GM23248 (cell line): ENCODE measurements at regions not wholly inside any gene's neighbourhood (a gene's known extent, or its start where the extent isn't known, plus 50 kb on each side); places are given as distances from the start of the nearest gene placed in this dataset.
A peak's percentile ranks its signal among the peaks of the same experiment; 100 is the strongest.

Experiments used
- DNase-seq: peaks from one replicate; pipeline ENCODE4 v3.0.0-alpha.2; 2015
- H2AFZ ChIP-seq: fragments of 200-600 bp; sonication (generic); 2 replicates; pipeline ENCODE4 v1.6.1; 2016; ENCODE audit warnings: antibody characterized with exemption
- H3F3A ChIP-seq: fragments of 200-600 bp; sonication (generic); 2 replicates; pipeline ENCODE4 v1.6.1; 2016; ENCODE audit warnings: mild to moderate bottlenecking, antibody characterized with exemption, mixed run types; ENCODE audit not compliant: insufficient read depth
- H3K27ac ChIP-seq: fragments of 200-600 bp; sonication (generic); 2 replicates; pipeline ENCODE4 v1.5.1; 2016; ENCODE audit warnings: mild to moderate bottlenecking
- H3K27me3 ChIP-seq: fragments of 200-600 bp; sonication (generic); replicated peaks from 2 replicates; pipeline ENCODE4 v1.6.1; 2016; ENCODE audit warnings: mild to moderate bottlenecking; ENCODE audit not compliant: insufficient read depth
- H3K36me3 ChIP-seq: fragments of 200-600 bp; sonication (generic); 2 replicates; pipeline ENCODE4 v1.6.1; 2016; ENCODE audit warnings: low read depth, mild to moderate bottlenecking
- H3K4me1 ChIP-seq: fragments of 200-600 bp; sonication (generic); 2 replicates; pipeline ENCODE4 v1.6.1; 2016; ENCODE audit warnings: mild to moderate bottlenecking; ENCODE audit not compliant: insufficient read depth
- H3K4me2 ChIP-seq: fragments of 200-600 bp; sonication (generic); one replicate; pipeline ENCODE4 v1.6.1; 2016; ENCODE audit warnings: mild to moderate bottlenecking; ENCODE audit not compliant: unreplicated experiment
- H3K4me3 ChIP-seq: fragments of 200-600 bp; sonication (generic); 2 replicates; pipeline ENCODE4 v1.5.1; 2016; ENCODE audit warnings: mild to moderate bottlenecking
- H3K79me2 ChIP-seq: fragments of 200-600 bp; sonication (generic); 2 replicates; pipeline ENCODE4 v1.6.1; 2016; ENCODE audit warnings: mild to moderate bottlenecking; ENCODE audit not compliant: insufficient read depth
- H3K9ac ChIP-seq: fragments of 200-600 bp; sonication (generic); 2 replicates; pipeline ENCODE4 v1.6.1; 2016; ENCODE audit warnings: mild to moderate bottlenecking
- H3K9me2 ChIP-seq: fragments of 200-600 bp; sonication (generic); 2 replicates; pipeline ENCODE4 v1.6.1; 2016; ENCODE audit warnings: mixed run types, mild to moderate bottlenecking, moderate library complexity; ENCODE audit not compliant: insufficient read depth
- H3K9me3 ChIP-seq: fragments of 200-600 bp; sonication (generic); one replicate; pipeline ENCODE4 v1.6.1; 2017; ENCODE audit warnings: low read depth
- H4K20me1 ChIP-seq: fragments of 200-600 bp; sonication (generic); 2 replicates; pipeline ENCODE4 v1.6.0; 2016; ENCODE audit not compliant: insufficient read depth
- EZH2 ChIP-seq: fragments of 200-600 bp; sonication (generic); IDR thresholded peaks from 2 replicates; pipeline ENCODE4 v1.6.1; 2018; ENCODE audit warnings: antibody characterized with exemption, mild to moderate bottlenecking; ENCODE audit not compliant: insufficient read depth, poor library complexity, severe bottlenecking
- EZH2phosphoT487 ChIP-seq: fragments of 200-600 bp; sonication (generic); IDR thresholded peaks from 2 replicates; pipeline ENCODE4 v1.6.1; 2018; ENCODE audit warnings: antibody characterized with exemption, moderate library complexity, mild to moderate bottlenecking, low read depth; ENCODE audit not compliant: insufficient read depth
- WGBS, 2 experiments: methylation state at CpG; one replicate each; pipeline ENCODE4 v1.1.6; 2015 to 2017; ENCODE audit warnings: low lambda C conversion rate in 2 of 2, low coverage in 1 of 2; ENCODE audit errors: missing lambda C conversion rate in 2 of 2; 5-methylcytosine and 5-hydroxymethylcytosine counted together
- in situ Hi-C: fragments of 300-500 bp; cut with MboI; formaldehyde crosslinking; loops from 2 replicates; pipeline ENCODE4 v1.15.0; 2020

- no peaks in the 10 kb centered on the region for H3K9me2 ChIP-seq
- 91 to 92% methylated on average over 11 to 13 of the region's 13 CpGs for WGBS, 2 experiments
Observed at GRCh38 chr2:120452945-120453634, 107.2 kb downstream of the INHBB start.

GRCh38 chr2:120453635-120453998 lies 107.7 kb downstream of the INHBB start:
- in situ Hi-C loops, result no loop called here
- Histone ChIP-seq H3K9ac (no peak overlapping the region), H3K27me3 (no peaks in the 10 kb centered on the region), H4K20me1 (no peaks in the 10 kb centered on the region), H3K9me2 (no peaks in the 10 kb centered on the region), H3K4me1 (peaks cover 20% of the 10 kb centered on the region), H2AFZ (no peak overlapping the region), H3K79me2 (no peaks in the 10 kb centered on the region), H3K36me3 (no peaks in the 10 kb centered on the region), H3K4me2 (no peak overlapping the region), H3F3A (0 out of 2 replicates have a peak, but pooled peaks cover 2% of the 10 kb centered on the region), H3K4me3 (no peak overlapping the region), H3K27ac (no peak overlapping the region), H3K9me3 (peaks cover 4% of the 10 kb centered on the region)
- WGBS, 2 experiments, result 87 to 89% methylated on average over 3 of the region's 3 CpGs
- peak; percentile 71 for DNase-seq
- no peak for TF ChIP-seq EZH2

More at GRCh38 chr2:120452945-120453634, 107.2 kb downstream of the INHBB start:
- TF ChIP-seq EZH2, result no peak
- TF ChIP-seq EZH2phosphoT487, result no peak
- H2AFZ ChIP-seq, result no peak overlapping the region
- H3K27ac ChIP-seq, result no peak overlapping the region
- no peak overlapping the region for H3K9ac ChIP-seq
- no peaks in the 10 kb centered on the region for H3K79me2 ChIP-seq
- no peak for DNase-seq
- in situ Hi-C loops, result no loop called here
- peaks cover 20% of the 10 kb centered on the region for H3K4me1 ChIP-seq
- H3K27me3 ChIP-seq, result no peaks in the 10 kb centered on the region
- no peaks in the 10 kb centered on the region for H3K36me3 ChIP-seq
- no peaks in the 10 kb centered on the region for H4K20me1 ChIP-seq
- no peak overlapping the region for H3K4me3 ChIP-seq
- H3K4me2 ChIP-seq, result no peak overlapping the region
- 0 out of 2 replicates have a peak, but pooled peaks cover 2% of the 10 kb centered on the region for H3F3A ChIP-seq
- no peaks in the 10 kb centered on the region for H3K9me3 ChIP-seq

GRCh38 chr2:120454654-120455385 lies 108.9 kb downstream of the INHBB start:
- Histone ChIP-seq H3F3A (0 out of 2 replicates have a peak, but pooled peaks cover 2% of the 10 kb centered on the region), H3K36me3 (no peaks in the 10 kb centered on the region), H3K4me2 (peak overlapping the region; percentile 7), H3K9ac (no peak overlapping the region), H3K79me2 (no peaks in the 10 kb centered on the region), H3K9me2 (no peaks in the 10 kb centered on the region), H3K27ac (no peak overlapping the region), H2AFZ (no peak overlapping the region), H4K20me1 (no peaks in the 10 kb centered on the region), H3K4me1 (peaks cover 20% of the 10 kb centered on the region), H3K4me3 (no peak overlapping the region), H3K27me3 (no peaks in the 10 kb centered on the region), H3K9me3 (peaks cover 4% of the 10 kb centered on the region)
- WGBS, 2 experiments, result 76 to 81% methylated on average over 12 of the region's 12 CpGs
- peak; percentile 29 for DNase-seq
- in situ Hi-C loops, result no loop called here
- TF ChIP-seq EZH2phosphoT487 (no peak), EZH2 (no peak)

GRCh38 chr2:120455390-120455789 lies 109.5 kb downstream of the INHBB start:
- no peak overlapping the region for H3K4me2 ChIP-seq
- 0 out of 2 replicates have a peak, but pooled peaks cover 2% of the 10 kb centered on the region for H3F3A ChIP-seq
- no peak overlapping the region for H3K27ac ChIP-seq
- H4K20me1 ChIP-seq, result no peaks in the 10 kb centered on the region
- no peaks in the 10 kb centered on the region for H3K79me2 ChIP-seq
- peaks cover 20% of the 10 kb centered on the region for H3K4me1 ChIP-seq
- H3K9me2 ChIP-seq, result no peaks in the 10 kb centered on the region
- in situ Hi-C loops, result no loop called here
- H3K36me3 ChIP-seq, result no peaks in the 10 kb centered on the region
- no peak for DNase-seq
- no peak overlapping the region for H3K9ac ChIP-seq
- TF ChIP-seq EZH2, result no peak
- TF ChIP-seq EZH2phosphoT487, result no peak
- H3K4me3 ChIP-seq, result no peak overlapping the region
- H2AFZ ChIP-seq, result no peak overlapping the region
- H3K9me3 ChIP-seq, result peaks cover 4% of the 10 kb centered on the region
- H3K27me3 ChIP-seq, result no peaks in the 10 kb centered on the region
- WGBS, 2 experiments, result 62 to 70% methylated on average over 1 of the region's 1 CpG
